ENCODE measurements at regions not wholly inside any gene's neighbourhood (a gene's known extent, or its start where the extent isn't known, plus 50 kb on each side); places are given as distances from the start of the nearest gene placed in this dataset.
"Not testable (repeated sequence)": the region's sequence is repeated elsewhere in the genome, so short reads cannot be mapped to it uniquely, and the experiment has no call there.

- no peaks in the 10 kb centered on the region for H3K36me3 ChIP-seq (ENCODE audit: control insufficient read depth in 2 of 2, insufficient read depth in 2 of 2, low read length in 2 of 2)
- H3K9me3 ChIP-seq (ENCODE audit: control insufficient read depth in 2 of 2, low read length in 2 of 2) = no peaks in the 10 kb centered on the region
- H3K4me3 ChIP-seq (ENCODE audit: low read length in 2 of 2) = no peak overlapping the region
- H3K4me1 ChIP-seq (ENCODE audit: control insufficient read depth, insufficient read depth, low read length) = no peaks in the 10 kb centered on the region
- H3K9ac ChIP-seq (ENCODE audit: low read length in 2 of 2) = no peak overlapping the region
- H3K27ac ChIP-seq (ENCODE audit: low read length) = no peak overlapping the region
- H3K27me3 ChIP-seq (ENCODE audit: control insufficient read depth in 1 of 2, insufficient read depth in 2 of 2, low read length in 2 of 2) = no peaks in the 10 kb centered on the region
Measured at GRCh38 chr18:34315591-34316352, 91.1 kb upstream of the NOL4 start.

- Histone ChIP-seq H3K27me3 (ENCODE audit: control insufficient read depth in 1 of 2, insufficient read depth in 2 of 2, low read length in 2 of 2) (no peaks in the 10 kb centered on the region), H3K27ac (ENCODE audit: low read length) (no peak overlapping the region), H3K4me1 (ENCODE audit: control insufficient read depth, insufficient read depth, low read length) (no peaks in the 10 kb centered on the region), H3K36me3 (ENCODE audit: control insufficient read depth in 2 of 2, insufficient read depth in 2 of 2, low read length in 2 of 2) (no peaks in the 10 kb centered on the region), H3K9ac (ENCODE audit: low read length in 2 of 2) (no peak overlapping the region), H3K4me3 (ENCODE audit: low read length in 2 of 2) (no peak overlapping the region), H3K9me3 (ENCODE audit: control insufficient read depth in 2 of 2, low read length in 2 of 2) (no peaks in the 10 kb centered on the region)
Measured at GRCh38 chr18:34320267-34320666, 95.6 kb upstream of the NOL4 start.

GRCh38 chr18:34321066-34321465, 96.4 kb upstream of the NOL4 start:
- Histone ChIP-seq H3K36me3 (ENCODE audit: control insufficient read depth in 2 of 2, insufficient read depth in 2 of 2, low read length in 2 of 2) (no peaks in the 10 kb centered on the region), H3K9me3 (ENCODE audit: control insufficient read depth in 2 of 2, low read length in 2 of 2) (no peaks in the 10 kb centered on the region), H3K27me3 (ENCODE audit: control insufficient read depth in 1 of 2, insufficient read depth in 2 of 2, low read length in 2 of 2) (no peaks in the 10 kb centered on the region), H3K4me1 (ENCODE audit: control insufficient read depth, insufficient read depth, low read length) (no peaks in the 10 kb centered on the region), H3K9ac (ENCODE audit: low read length in 2 of 2) (no peak overlapping the region), H3K4me3 (ENCODE audit: low read length in 2 of 2) (no peak overlapping the region), H3K27ac (ENCODE audit: low read length) (no peak overlapping the region)

- no peaks in the 10 kb centered on the region for H3K4me1 ChIP-seq (ENCODE audit: control insufficient read depth, insufficient read depth, low read length)
- no peaks in the 10 kb centered on the region for H3K9me3 ChIP-seq (ENCODE audit: control insufficient read depth in 2 of 2, low read length in 2 of 2)
- H3K4me3 ChIP-seq (ENCODE audit: low read length in 2 of 2) = no peak overlapping the region
Measured at GRCh38 chr18:34322365-34323289, 97.9 kb upstream of the NOL4 start.

GRCh38 chr18:34329840-34330239, 105.1 kb upstream of the NOL4 start:
- no peaks in the 10 kb centered on the region for H3K36me3 ChIP-seq (ENCODE audit: control insufficient read depth in 2 of 2, insufficient read depth in 2 of 2, low read length in 2 of 2)
- H3K27ac ChIP-seq (ENCODE audit: low read length) = no peak overlapping the region
- no peaks in the 10 kb centered on the region for H3K9me3 ChIP-seq (ENCODE audit: control insufficient read depth in 2 of 2, low read length in 2 of 2)
- H3K9ac ChIP-seq (ENCODE audit: low read length in 2 of 2) = no peak overlapping the region
- no peaks in the 10 kb centered on the region for H3K27me3 ChIP-seq (ENCODE audit: control insufficient read depth in 1 of 2, insufficient read depth in 2 of 2, low read length in 2 of 2)
- H3K4me1 ChIP-seq (ENCODE audit: control insufficient read depth, insufficient read depth, low read length) = no peaks in the 10 kb centered on the region
- no peak overlapping the region for H3K4me3 ChIP-seq (ENCODE audit: low read length in 2 of 2)

More at GRCh38 chr18:34322365-34323289, 97.9 kb upstream of the NOL4 start:
- Histone ChIP-seq H3K27ac (ENCODE audit: low read length) (no peak overlapping the region), H3K27me3 (ENCODE audit: control insufficient read depth in 1 of 2, insufficient read depth in 2 of 2, low read length in 2 of 2) (no peaks in the 10 kb centered on the region), H3K9ac (ENCODE audit: low read length in 2 of 2) (no peak overlapping the region), H3K36me3 (ENCODE audit: control insufficient read depth in 2 of 2, insufficient read depth in 2 of 2, low read length in 2 of 2) (no peaks in the 10 kb centered on the region)

- no peaks in the 10 kb centered on the region for H3K36me3 ChIP-seq (ENCODE audit: control insufficient read depth in 2 of 2, insufficient read depth in 2 of 2, low read length in 2 of 2)
- H3K27ac ChIP-seq (ENCODE audit: low read length) = no peak overlapping the region
- H3K9ac ChIP-seq (ENCODE audit: low read length in 2 of 2) = no peak overlapping the region
- H3K27me3 ChIP-seq (ENCODE audit: control insufficient read depth in 1 of 2, insufficient read depth in 2 of 2, low read length in 2 of 2) = no peaks in the 10 kb centered on the region
- no peaks in the 10 kb centered on the region for H3K9me3 ChIP-seq (ENCODE audit: control insufficient read depth in 2 of 2, low read length in 2 of 2)
- H3K4me3 ChIP-seq (ENCODE audit: low read length in 2 of 2) = no peak overlapping the region
- H3K4me1 ChIP-seq (ENCODE audit: control insufficient read depth, insufficient read depth, low read length) = no peaks in the 10 kb centered on the region
Measured at GRCh38 chr18:34330308-34330707, 105.6 kb upstream of the NOL4 start.

- not testable (repeated sequence) for H3K36me3 ChIP-seq (ENCODE audit: control insufficient read depth in 2 of 2, insufficient read depth in 2 of 2, low read length in 2 of 2); H3K27ac ChIP-seq (ENCODE audit: low read length); H3K4me1 ChIP-seq (ENCODE audit: control insufficient read depth, insufficient read depth, low read length); H3K27me3 ChIP-seq (ENCODE audit: control insufficient read depth in 1 of 2, insufficient read depth in 2 of 2, low read length in 2 of 2); H3K9me3 ChIP-seq (ENCODE audit: control insufficient read depth in 2 of 2, low read length in 2 of 2); H3K4me3 ChIP-seq (ENCODE audit: low read length in 2 of 2); H3K9ac ChIP-seq (ENCODE audit: low read length in 2 of 2)
Measured at GRCh38 chr18:34330907-34331306, 106.2 kb upstream of the NOL4 start.

GRCh38 chr18:34331343-34331742, 106.6 kb upstream of the NOL4 start:
- not testable (repeated sequence) for H3K27ac ChIP-seq (ENCODE audit: low read length); H3K4me3 ChIP-seq (ENCODE audit: low read length in 2 of 2)

GRCh38 chr18:34339155-34339554, 114.4 kb upstream of the NOL4 start:
- no peak overlapping the region for H3K4me3 ChIP-seq (ENCODE audit: low read length in 2 of 2)
- no peak overlapping the region for H3K27ac ChIP-seq (ENCODE audit: low read length)

More at GRCh38 chr18:34331343-34331742, 106.6 kb upstream of the NOL4 start:
- not testable (repeated sequence) for H3K9me3 ChIP-seq (ENCODE audit: control insufficient read depth in 2 of 2, low read length in 2 of 2); H3K9ac ChIP-seq (ENCODE audit: low read length in 2 of 2); H3K27me3 ChIP-seq (ENCODE audit: control insufficient read depth in 1 of 2, insufficient read depth in 2 of 2, low read length in 2 of 2); H3K4me1 ChIP-seq (ENCODE audit: control insufficient read depth, insufficient read depth, low read length); H3K36me3 ChIP-seq (ENCODE audit: control insufficient read depth in 2 of 2, insufficient read depth in 2 of 2, low read length in 2 of 2)

GRCh38 chr18:34342960-34343359, 118.2 kb upstream of the NOL4 start:
- H3K27ac ChIP-seq (ENCODE audit: low read length) = no peak overlapping the region
- H3K4me1 ChIP-seq (ENCODE audit: control insufficient read depth, insufficient read depth, low read length) = no peaks in the 10 kb centered on the region
- no peaks in the 10 kb centered on the region for H3K9me3 ChIP-seq (ENCODE audit: control insufficient read depth in 2 of 2, low read length in 2 of 2)
- H3K9ac ChIP-seq (ENCODE audit: low read length in 2 of 2) = no peak overlapping the region
- no peak overlapping the region for H3K4me3 ChIP-seq (ENCODE audit: low read length in 2 of 2)
- no peaks in the 10 kb centered on the region for H3K36me3 ChIP-seq (ENCODE audit: control insufficient read depth in 2 of 2, insufficient read depth in 2 of 2, low read length in 2 of 2)
- H3K27me3 ChIP-seq (ENCODE audit: control insufficient read depth in 1 of 2, insufficient read depth in 2 of 2, low read length in 2 of 2) = peaks cover 0 to 2% of the 10 kb centered on the region in 2 donors

More at GRCh38 chr18:34339155-34339554, 114.4 kb upstream of the NOL4 start:
- Histone ChIP-seq H3K9ac (ENCODE audit: low read length in 2 of 2) (no peak overlapping the region), H3K4me1 (ENCODE audit: control insufficient read depth, insufficient read depth, low read length) (no peaks in the 10 kb centered on the region), H3K9me3 (ENCODE audit: control insufficient read depth in 2 of 2, low read length in 2 of 2) (no peaks in the 10 kb centered on the region), H3K27me3 (ENCODE audit: control insufficient read depth in 1 of 2, insufficient read depth in 2 of 2, low read length in 2 of 2) (no peaks in the 10 kb centered on the region), H3K36me3 (ENCODE audit: control insufficient read depth in 2 of 2, insufficient read depth in 2 of 2, low read length in 2 of 2) (no peaks in the 10 kb centered on the region)
